Keratinocyte (primary cell): ENCODE measurements at regions not wholly inside any gene's neighbourhood (a gene's known extent, or its start where the extent isn't known, plus 50 kb on each side); places are given as distances from the start of the nearest gene placed in this dataset.

Source experiments
- DNase-seq: peaks from one replicate; pipeline ENCODE4 v3.0.0-alpha.2; 2011; ENCODE audit warnings: low read depth, missing footprints, low spot score
- FAIRE-seq: peaks from 2 replicates; lab custom pipeline; 2011; peaks lifted over from hg19 to GRCh38; lab: Jason Lieb, UNC
- H2AFZ ChIP-seq: 2 replicates; pipeline ENCODE4 v1.6.0; 2012; ENCODE audit warnings: low read length, control low read depth, inconsistent platforms; ENCODE audit not compliant: control insufficient read depth
- H3K27ac ChIP-seq: 2 replicates; pipeline ENCODE4 v1.5.1; 2011; ENCODE audit warnings: low read length; ENCODE audit not compliant: control insufficient read depth, insufficient read depth
- H3K27me3 ChIP-seq: 3 replicates; pipeline ENCODE4 v1.6.0; 2011; ENCODE audit warnings: low read length; ENCODE audit not compliant: control insufficient read depth, insufficient read depth; ENCODE audit errors: extremely low read depth
- H3K36me3 ChIP-seq, 2 experiments: 2 replicates in 1 of 2; 3 replicates in 1 of 2; pipeline ENCODE4 v1.5.1; 2011; ENCODE audit warnings: low read length in 2 of 2, mild to moderate bottlenecking in 1 of 2; ENCODE audit not compliant: control insufficient read depth in 2 of 2, insufficient read depth in 2 of 2; ENCODE audit errors: extremely low read depth in 1 of 2
- H3K4me1 ChIP-seq: 3 replicates; pipeline ENCODE4 v1.5.1; 2011; ENCODE audit warnings: low read length; ENCODE audit not compliant: control insufficient read depth, insufficient read depth; ENCODE audit errors: extremely low read depth
- H3K4me2 ChIP-seq: 3 replicates; pipeline ENCODE4 v1.6.0; 2011; ENCODE audit warnings: low read depth, low read length; ENCODE audit not compliant: control insufficient read depth, insufficient read depth; ENCODE audit errors: extremely low read depth
- H3K4me3 ChIP-seq, 3 experiments: fragments of 200-600 bp in 1 of 3; sonication (generic) in 1 of 3; 2 replicates in 2 of 3; 3 replicates in 1 of 3; pipeline ENCODE4 v1.5.1; 2011 to 2016; ENCODE audit warnings: low read length in 3 of 3, mild to moderate bottlenecking in 3 of 3, control low read depth in 2 of 3, inconsistent platforms in 1 of 3, low read depth in 1 of 3, mixed read lengths in 1 of 3, mixed run types in 1 of 3, moderate library complexity in 1 of 3; ENCODE audit not compliant: control insufficient read depth in 2 of 3, insufficient read depth in 2 of 3; ENCODE audit errors: extremely low read depth in 1 of 3
- H3K79me2 ChIP-seq: 2 replicates; pipeline ENCODE4 v1.6.0; 2012; ENCODE audit warnings: low read length; ENCODE audit not compliant: control insufficient read depth, insufficient read depth
- H3K9ac ChIP-seq: 3 replicates; pipeline ENCODE4 v1.6.0; 2011; ENCODE audit warnings: low read length; ENCODE audit not compliant: control insufficient read depth, insufficient read depth; ENCODE audit errors: extremely low read depth
- H3K9me1 ChIP-seq: 3 replicates; pipeline ENCODE4 v1.6.0; 2011; ENCODE audit warnings: low read length; ENCODE audit not compliant: control insufficient read depth, insufficient read depth; ENCODE audit errors: extremely low read depth
- H3K9me3 ChIP-seq: 2 replicates; pipeline ENCODE4 v1.5.1; 2012; ENCODE audit warnings: low read depth, low read length; ENCODE audit not compliant: control insufficient read depth
- H4K20me1 ChIP-seq: 3 replicates; pipeline ENCODE4 v1.6.0; 2011; ENCODE audit warnings: low read length; ENCODE audit not compliant: control insufficient read depth, insufficient read depth; ENCODE audit errors: extremely low read depth
- EZH2 ChIP-seq: IDR thresholded peaks from one replicate; pipeline ENCODE4 v1.6.1; 2012; ENCODE audit warnings: inconsistent platforms, mild to moderate bottlenecking, low read length, moderate library complexity
- dilution Hi-C: fragments of 300-500 bp; cut with MboI; formaldehyde crosslinking; loops from one replicate; pipeline ENCODE4 v1.7.0; 2020; ENCODE audit warnings: low sequenced_read_pairs; ENCODE audit not compliant: extremely low pct_ligation_motif_present
- TF ChIP-seq, protein P1 (sequence below), 3 experiments: IDR thresholded peaks in 1 of 3; conservative IDR thresholded peaks in 1 of 3; optimal IDR thresholded peaks in 1 of 3; 2 replicates in 2 of 3; 3 replicates in 1 of 3; pipeline versions ENCODE3 to v1.5.1; 2011; ENCODE audit warnings: low read length in 3 of 3, mild to moderate bottlenecking in 3 of 3, moderate library complexity in 2 of 3, control low read depth in 1 of 3, inconsistent platforms in 1 of 3; ENCODE audit not compliant: insufficient read depth in 2 of 3; ENCODE audit errors: extremely low read depth in 1 of 3

DNA sequence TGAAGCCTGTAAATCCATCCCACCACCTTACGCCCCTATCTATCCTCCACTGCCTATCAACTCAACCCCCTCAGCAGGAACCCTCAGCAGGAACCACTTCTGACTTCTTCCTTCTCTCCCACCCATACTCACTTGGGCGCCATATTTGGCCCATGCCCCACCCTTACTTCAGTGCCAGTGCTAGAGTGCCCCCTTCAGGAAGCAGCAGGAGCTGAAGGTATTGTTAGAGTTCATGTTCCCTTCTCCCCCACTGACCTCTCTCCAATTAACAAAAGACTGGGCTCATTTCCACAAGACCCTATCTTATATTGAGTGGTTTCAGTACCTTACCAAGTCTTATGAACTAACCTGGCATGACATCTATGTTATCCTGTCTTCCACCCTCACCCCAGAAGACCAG, 363.1 kb upstream of the SLIT2 start:
- no peak overlapping the region for H3K4me3 ChIP-seq
- no peak overlapping the region for H3K4me2 ChIP-seq
- H3K9me1 ChIP-seq = no peaks in the 10 kb centered on the region
- H2AFZ ChIP-seq = no peak overlapping the region
- H3K27ac ChIP-seq = no peak overlapping the region
- no peak for DNase-seq
- H3K79me2 ChIP-seq = no peaks in the 10 kb centered on the region
- no peaks in the 10 kb centered on the region for H3K27me3 ChIP-seq
- TF ChIP-seq EZH2 = no peak
- TF ChIP-seq, protein P1, sequence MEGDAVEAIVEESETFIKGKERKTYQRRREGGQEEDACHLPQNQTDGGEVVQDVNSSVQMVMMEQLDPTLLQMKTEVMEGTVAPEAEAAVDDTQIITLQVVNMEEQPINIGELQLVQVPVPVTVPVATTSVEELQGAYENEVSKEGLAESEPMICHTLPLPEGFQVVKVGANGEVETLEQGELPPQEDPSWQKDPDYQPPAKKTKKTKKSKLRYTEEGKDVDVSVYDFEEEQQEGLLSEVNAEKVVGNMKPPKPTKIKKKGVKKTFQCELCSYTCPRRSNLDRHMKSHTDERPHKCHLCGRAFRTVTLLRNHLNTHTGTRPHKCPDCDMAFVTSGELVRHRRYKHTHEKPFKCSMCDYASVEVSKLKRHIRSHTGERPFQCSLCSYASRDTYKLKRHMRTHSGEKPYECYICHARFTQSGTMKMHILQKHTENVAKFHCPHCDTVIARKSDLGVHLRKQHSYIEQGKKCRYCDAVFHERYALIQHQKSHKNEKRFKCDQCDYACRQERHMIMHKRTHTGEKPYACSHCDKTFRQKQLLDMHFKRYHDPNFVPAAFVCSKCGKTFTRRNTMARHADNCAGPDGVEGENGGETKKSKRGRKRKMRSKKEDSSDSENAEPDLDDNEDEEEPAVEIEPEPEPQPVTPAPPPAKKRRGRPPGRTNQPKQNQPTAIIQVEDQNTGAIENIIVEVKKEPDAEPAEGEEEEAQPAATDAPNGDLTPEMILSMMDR (optimal IDR thresholded peaks at IDR 0.05 in 1 of 3, IDR thresholded peaks at IDR 0.05 in 1 of 3, conservative IDR thresholded peaks at IDR 0.05 in 1 of 3; ENCODE audit: extremely low read depth in 1 of 3, insufficient read depth in 2 of 3, low read length in 3 of 3) = no peak
- H3K9ac ChIP-seq = no peak overlapping the region
- H4K20me1 ChIP-seq = no peaks in the 10 kb centered on the region
- no peaks in the 10 kb centered on the region for H3K4me1 ChIP-seq
- no peak for FAIRE-seq
- H3K36me3 ChIP-seq = no peaks in the 10 kb centered on the region
- dilution Hi-C loops = no loop called here
- no peaks in the 10 kb centered on the region for H3K9me3 ChIP-seq

DNA sequence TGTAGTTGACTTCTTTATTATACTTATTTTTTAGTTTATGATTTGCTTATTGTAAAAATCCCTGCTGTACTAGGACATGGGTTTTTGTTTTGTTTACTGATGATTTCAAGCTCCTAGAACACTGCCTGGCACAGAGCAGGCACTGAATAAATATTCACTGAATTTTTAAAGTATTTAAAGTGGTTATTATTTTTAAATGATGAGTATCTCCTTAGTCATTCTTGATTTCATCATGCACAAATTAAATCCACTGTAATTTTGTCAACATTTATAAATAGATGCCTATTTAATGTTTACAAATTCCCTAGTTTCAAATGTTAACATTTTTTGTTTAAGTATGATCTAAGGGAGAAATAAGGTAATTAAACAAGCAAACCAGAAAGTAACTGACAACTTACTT, 367.9 kb upstream of the SLIT2 start:
- DNase-seq = no peak

More for the DNA sequence above, 367.9 kb upstream of the SLIT2 start:
- no peak overlapping the region for H2AFZ ChIP-seq
- H3K9ac ChIP-seq = no peak overlapping the region
- H3K9me3 ChIP-seq = no peaks in the 10 kb centered on the region
- dilution Hi-C loops = no loop called here
- no peaks in the 10 kb centered on the region for H4K20me1 ChIP-seq
- no peak overlapping the region for H3K27ac ChIP-seq
- H3K4me2 ChIP-seq = no peak overlapping the region
- peaks cover 3% of the 10 kb centered on the region for H3K27me3 ChIP-seq
- TF ChIP-seq EZH2 = no peak
- TF ChIP-seq, protein P1 (optimal IDR thresholded peaks at IDR 0.05 in 1 of 3, IDR thresholded peaks at IDR 0.05 in 1 of 3, conservative IDR thresholded peaks at IDR 0.05 in 1 of 3; ENCODE audit: extremely low read depth in 1 of 3, insufficient read depth in 2 of 3, low read length in 3 of 3) = no peak
- H3K4me3 ChIP-seq = no peak overlapping the region
- no peaks in the 10 kb centered on the region for H3K4me1 ChIP-seq
- H3K79me2 ChIP-seq = no peaks in the 10 kb centered on the region
- no peaks in the 10 kb centered on the region for H3K9me1 ChIP-seq
- no peak for FAIRE-seq
- no peaks in the 10 kb centered on the region for H3K36me3 ChIP-seq
